Trophoblast cell (in vitro differentiated cells and primary cell): ENCODE measurements at regions not wholly inside any gene's neighbourhood (a gene's known extent, or its start where the extent isn't known, plus 50 kb on each side); places are given as distances from the start of the nearest gene placed in this dataset.
A peak's percentile ranks its signal among the peaks of the same experiment; 100 is the strongest.
"Not testable (repeated sequence)": the region's sequence is repeated elsewhere in the genome, so short reads cannot be mapped to it uniquely, and the experiment has no call there.

Source experiments
- DNase-seq, 2 donors: peaks; one replicate each; pipeline ENCODE4 v3.0.0-alpha.2; 2016
- H2AFZ ChIP-seq: 2 replicates; pipeline ENCODE4 v1.6.1; 2013; ENCODE audit warnings: low read length, moderate library complexity, mild to moderate bottlenecking; ENCODE audit not compliant: insufficient read depth, poor library complexity
- H2AK5ac ChIP-seq: 2 replicates; pipeline ENCODE4 v1.6.1; 2013; ENCODE audit warnings: mild to moderate bottlenecking, low read length
- H2BK120ac ChIP-seq: 2 replicates; pipeline ENCODE4 v1.6.1; 2013; ENCODE audit warnings: low read length, mild to moderate bottlenecking, moderate library complexity; ENCODE audit not compliant: insufficient read depth, poor library complexity
- H2BK12ac ChIP-seq: 2 replicates; pipeline ENCODE4 v1.6.1; 2013; ENCODE audit warnings: mild to moderate bottlenecking, low read length, moderate library complexity
- H2BK5ac ChIP-seq: 2 replicates; pipeline ENCODE4 v1.6.1; 2013; ENCODE audit warnings: low read length, low read depth, moderate library complexity, mild to moderate bottlenecking; ENCODE audit not compliant: poor library complexity
- H3K14ac ChIP-seq: 2 replicates; pipeline ENCODE4 v1.6.1; 2013; ENCODE audit warnings: mild to moderate bottlenecking, low read length
- H3K18ac ChIP-seq: 2 replicates; pipeline ENCODE4 v1.6.1; 2013; ENCODE audit warnings: mild to moderate bottlenecking, low read length
- H3K23ac ChIP-seq: 2 replicates; pipeline ENCODE4 v1.6.1; 2013; ENCODE audit warnings: low read length
- H3K27ac ChIP-seq: 2 replicates; pipeline ENCODE4 v1.5.1; 2013; ENCODE audit warnings: low read depth, mild to moderate bottlenecking, inconsistent platforms, low read length, moderate library complexity
- H3K27me3 ChIP-seq: 2 replicates; pipeline ENCODE4 v1.6.1; 2013; ENCODE audit warnings: inconsistent platforms, mild to moderate bottlenecking, low read length, moderate library complexity; ENCODE audit not compliant: insufficient read depth
- H3K36me3 ChIP-seq, 2 experiments: 1 replicate in 1 of 2; 2 replicates in 1 of 2; pipeline ENCODE4 v1.6.1; 2013; ENCODE audit warnings: low read length in 2 of 2, mild to moderate bottlenecking in 2 of 2, moderate library complexity in 1 of 2; ENCODE audit not compliant: insufficient read depth in 2 of 2, control insufficient read depth in 1 of 2
- H3K4ac ChIP-seq: 2 replicates; pipeline ENCODE4 v1.6.1; 2013; ENCODE audit warnings: low read depth, mild to moderate bottlenecking, low read length, moderate library complexity
- H3K4me1 ChIP-seq, 2 experiments: 1 replicate in 1 of 2; 2 replicates in 1 of 2; pipeline ENCODE4 v1.6.1; 2013; ENCODE audit warnings: low read length in 2 of 2, mild to moderate bottlenecking in 2 of 2, moderate library complexity in 1 of 2; ENCODE audit not compliant: insufficient read depth in 2 of 2, control insufficient read depth in 1 of 2
- H3K4me2 ChIP-seq: 2 replicates; pipeline ENCODE4 v1.6.1; 2013; ENCODE audit warnings: inconsistent platforms, mild to moderate bottlenecking, low read length, moderate library complexity
- H3K4me3 ChIP-seq: 2 replicates; pipeline ENCODE4 v1.5.1; 2013; ENCODE audit warnings: mild to moderate bottlenecking, low read depth, low read length, inconsistent platforms
- H3K79me1 ChIP-seq: one replicate; pipeline ENCODE4 v1.6.1; 2013; ENCODE audit warnings: low read length
- H3K79me2 ChIP-seq: 2 replicates; pipeline ENCODE4 v1.6.1; 2013; ENCODE audit warnings: low read length, mild to moderate bottlenecking; ENCODE audit not compliant: control insufficient read depth, insufficient read depth, poor library complexity
- H3K9ac ChIP-seq: 2 replicates; pipeline ENCODE4 v1.6.1; 2013; ENCODE audit warnings: mild to moderate bottlenecking, low read length
- H3K9me3 ChIP-seq: 2 replicates; pipeline ENCODE4 v1.6.1; 2013; ENCODE audit warnings: low read depth, mild to moderate bottlenecking, control low read depth, inconsistent platforms, low read length; ENCODE audit not compliant: insufficient read depth
- H4K12ac ChIP-seq: 2 replicates; pipeline ENCODE4 v1.6.1; 2013; ENCODE audit warnings: low read depth, mild to moderate bottlenecking, low read length, moderate library complexity
- H4K8ac ChIP-seq: 2 replicates; pipeline ENCODE4 v1.6.1; 2013; ENCODE audit warnings: low read depth, mild to moderate bottlenecking, low read length, moderate library complexity
- H4K91ac ChIP-seq: one replicate; pipeline ENCODE4 v1.6.1; 2013; ENCODE audit warnings: low read depth, mild to moderate bottlenecking, low read length, moderate library complexity
- WGBS: extraction: QIAGEN DNeasy Blood & Tissue Kit; methylation state at CpG from one replicate; pipeline ENCODE4 v1.1.7; 2013; ENCODE audit warnings: missing lambda C conversion rate; ENCODE audit not compliant: insufficient read length, insufficient coverage; ENCODE audit errors: extremely low coverage; 5-methylcytosine and 5-hydroxymethylcytosine counted together

DNA sequence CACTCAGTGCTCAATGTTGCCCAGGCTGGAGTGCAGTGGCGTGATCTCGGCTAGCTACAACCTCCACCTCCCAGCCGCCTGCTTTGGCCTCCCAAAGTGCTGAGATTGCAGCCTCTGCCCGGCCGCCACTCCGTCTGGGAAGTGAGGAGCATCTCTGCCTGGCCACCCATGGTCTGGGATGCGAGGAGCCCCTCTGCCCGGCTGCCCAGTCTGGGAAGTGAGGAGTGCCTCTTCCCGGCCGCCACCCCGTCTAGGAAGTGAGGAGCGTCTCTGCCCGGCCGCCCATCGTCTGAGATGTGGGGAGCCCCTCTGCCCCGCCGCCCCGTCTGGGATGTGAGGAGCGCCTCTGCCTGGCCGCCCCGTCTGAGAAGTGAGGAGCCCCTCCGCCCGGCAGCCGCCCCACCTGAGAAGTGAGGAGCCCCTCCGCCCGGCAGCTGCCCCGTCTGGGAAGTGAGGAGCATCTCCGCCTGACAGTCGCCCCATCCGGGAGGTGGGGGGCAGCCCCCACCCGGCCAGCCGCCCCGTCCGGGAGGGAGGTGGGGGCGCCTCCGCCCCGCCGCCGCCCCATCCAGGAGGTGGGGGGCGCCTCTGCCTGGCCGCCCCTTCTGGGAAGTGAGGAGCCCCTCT, 394.1 kb downstream of the CPS1 start:
- H4K8ac ChIP-seq, DNase-seq, H3K79me1 ChIP-seq, H3K9ac ChIP-seq, H2BK5ac ChIP-seq, H3K4me1 ChIP-seq, H2AFZ ChIP-seq, H3K18ac ChIP-seq, H3K4me3 ChIP-seq, H3K9me3 ChIP-seq, H3K23ac ChIP-seq, H3K4ac ChIP-seq, H3K27me3 ChIP-seq, H3K27ac ChIP-seq, H3K79me2 ChIP-seq, H4K12ac ChIP-seq, H2BK120ac ChIP-seq, H3K14ac ChIP-seq, H3K4me2 ChIP-seq, H2BK12ac ChIP-seq, H3K36me3 ChIP-seq, H4K91ac ChIP-seq, H2AK5ac ChIP-seq: not testable (repeated sequence)
- no CpG with 5 or more reads among the region's 41 CpGs for WGBS

- H3K4me2 ChIP-seq: no peak overlapping the region
- H3K14ac ChIP-seq: no peak overlapping the region
- no peaks in the 10 kb centered on the region for H3K36me3 ChIP-seq
- no peak for DNase-seq
- no peak overlapping the region for H2BK5ac ChIP-seq
- no peak overlapping the region for H3K4ac ChIP-seq
- no peak overlapping the region for H3K9ac ChIP-seq
- no peak overlapping the region for H4K8ac ChIP-seq
- H3K27ac ChIP-seq: no peak overlapping the region
- H2AK5ac ChIP-seq: no peak overlapping the region
- H3K27me3 ChIP-seq: no peaks in the 10 kb centered on the region
- WGBS: no CpG with 5 or more reads among the region's 2 CpGs
- no peak overlapping the region for H3K18ac ChIP-seq
- H3K4me1 ChIP-seq: no peaks in the 10 kb centered on the region
- H3K4me3 ChIP-seq: no peak overlapping the region
- H3K79me1 ChIP-seq: no peaks in the 10 kb centered on the region
- no peaks in the 10 kb centered on the region for H3K79me2 ChIP-seq
- H4K91ac ChIP-seq: no peak overlapping the region
- H4K12ac ChIP-seq: no peak overlapping the region
- no peak overlapping the region for H2AFZ ChIP-seq
- H3K23ac ChIP-seq: no peak overlapping the region
- no peaks in the 10 kb centered on the region for H3K9me3 ChIP-seq
- H2BK120ac ChIP-seq: no peak overlapping the region
- H2BK12ac ChIP-seq: no peak overlapping the region
Measured at GRCh38 chr2:210954386-210954907, 398.0 kb downstream of the CPS1 start.

GRCh38 chr2:210955591-210955990, 399.2 kb downstream of the CPS1 start:
- Histone ChIP-seq H3K27me3 (no peaks in the 10 kb centered on the region), H3K27ac (no peak overlapping the region), H3K9me3 (no peaks in the 10 kb centered on the region), H3K36me3 (no peaks in the 10 kb centered on the region), H4K8ac (no peak overlapping the region), H3K4me1 (no peaks in the 10 kb centered on the region), H3K4me2 (no peak overlapping the region), H2BK120ac (no peak overlapping the region), H3K14ac (no peak overlapping the region), H3K18ac (no peak overlapping the region), H2BK5ac (no peak overlapping the region), H3K23ac (no peak overlapping the region), H2AK5ac (no peak overlapping the region), H3K9ac (no peak overlapping the region), H3K79me2 (no peaks in the 10 kb centered on the region), H3K79me1 (no peaks in the 10 kb centered on the region), H4K12ac (no peak overlapping the region), H2BK12ac (no peak overlapping the region), H3K4me3 (no peak overlapping the region), H4K91ac (no peak overlapping the region), H2AFZ (no peak overlapping the region), H3K4ac (no peak overlapping the region)
- no CpG with 5 or more reads among the region's 3 CpGs for WGBS
- DNase-seq: peak in 1 of 2 donors; percentile 34

GRCh38 chr2:210956101-210956500, 399.7 kb downstream of the CPS1 start:
- H3K4ac ChIP-seq: no peak overlapping the region
- no peaks in the 10 kb centered on the region for H3K4me1 ChIP-seq
- no peak overlapping the region for H2BK120ac ChIP-seq
- H2BK12ac ChIP-seq: no peak overlapping the region
- H2AFZ ChIP-seq: no peak overlapping the region
- H4K8ac ChIP-seq: no peak overlapping the region
- no peaks in the 10 kb centered on the region for H3K27me3 ChIP-seq
- H3K18ac ChIP-seq: no peak overlapping the region
- no peak overlapping the region for H3K27ac ChIP-seq
- H3K79me2 ChIP-seq: no peaks in the 10 kb centered on the region
- H2BK5ac ChIP-seq: no peak overlapping the region
- H3K79me1 ChIP-seq: no peaks in the 10 kb centered on the region
- no peak overlapping the region for H4K12ac ChIP-seq
- no peak overlapping the region for H3K23ac ChIP-seq
- no peak overlapping the region for H3K4me2 ChIP-seq
- no peak overlapping the region for H2AK5ac ChIP-seq
- no peak for DNase-seq
- no peak overlapping the region for H4K91ac ChIP-seq
- H3K14ac ChIP-seq: no peak overlapping the region
- no peaks in the 10 kb centered on the region for H3K36me3 ChIP-seq
- H3K9ac ChIP-seq: no peak overlapping the region
- no peaks in the 10 kb centered on the region for H3K9me3 ChIP-seq
- H3K4me3 ChIP-seq: no peak overlapping the region
